Omental fat pad (tissue), 3 donors: ENCODE measurements at regions not wholly inside any gene's neighbourhood (a gene's known extent, or its start where the extent isn't known, plus 50 kb on each side); places are given as distances from the start of the nearest gene placed in this dataset.

Source experiments
- ATAC-seq: fragments of 150-250 bp; one replicate; pipeline ENCODE4 v1.9.1; 2016; ENCODE audit warnings: mild to moderate bottlenecking, moderate library complexity; ENCODE audit not compliant: low FRiP score
- DNase-seq: peaks from one replicate; pipeline ENCODE4 v3.0.0-alpha.2; 2019; ENCODE audit warnings: low spot score
- CTCF ChIP-seq, 3 donors: fragments of 450-650 bp; IDR thresholded peaks; one replicate each; pipeline ENCODE4 v1.5.1; 2016 to 2017; ENCODE audit warnings: antibody characterized with exemption in 3 of 3, mild to moderate bottlenecking in 3 of 3, moderate library complexity in 2 of 3

- ATAC-seq: no peak
- TF ChIP-seq CTCF (IDR thresholded peaks at IDR 0.05): no peak
- DNase-seq: no peak
These were observed 410.8 kb upstream of the PODXL start for GRCh38 chr7:131967216-131967730.

GRCh38 chr7:131964203-131964602 lies 407.8 kb upstream of the PODXL start:
- TF ChIP-seq CTCF (IDR thresholded peaks at IDR 0.05): no peak
- DNase-seq (no peak), ATAC-seq (no peak)

- DNase-seq: no peak
- TF ChIP-seq CTCF (IDR thresholded peaks at IDR 0.05): no peak
- ATAC-seq: no peak
These were observed 404.7 kb upstream of the PODXL start for GRCh38 chr7:131961054-131961680.

- ATAC-seq (no peak), DNase-seq (no peak)
- TF ChIP-seq CTCF (IDR thresholded peaks at IDR 0.05): no peak
These were observed 402.8 kb upstream of the PODXL start for GRCh38 chr7:131959106-131959812.

GRCh38 chr7:131957338-131958020 lies 401.1 kb upstream of the PODXL start:
- ATAC-seq (no peak), DNase-seq (no peak)
- TF ChIP-seq CTCF (IDR thresholded peaks at IDR 0.05): no peak

GRCh38 chr7:131956864-131957263 lies 400.4 kb upstream of the PODXL start:
- ATAC-seq: no peak
- no peak for TF ChIP-seq CTCF (IDR thresholded peaks at IDR 0.05)
- no peak for DNase-seq
